A549 (cell line): ENCODE measurements at regions not wholly inside any gene's neighbourhood (a gene's known extent, or its start where the extent isn't known, plus 50 kb on each side); places are given as distances from the start of the nearest gene placed in this dataset.

Source experiments
- TF ChIP-seq, protein P1 (sequence below): fragments of 450-650 bp; IDR thresholded peaks from 2 replicates; pipeline ENCODE4 v1.6.1; 2014; ENCODE audit warnings: antibody characterized with exemption
- TF ChIP-seq, protein P2 (sequence below): fragments of >200 bp; sonication (Bioruptor Twin); formaldehyde crosslinking; IDR thresholded peaks from 3 replicates; pipeline ENCODE4 v1.5.1; 2016

DNA sequence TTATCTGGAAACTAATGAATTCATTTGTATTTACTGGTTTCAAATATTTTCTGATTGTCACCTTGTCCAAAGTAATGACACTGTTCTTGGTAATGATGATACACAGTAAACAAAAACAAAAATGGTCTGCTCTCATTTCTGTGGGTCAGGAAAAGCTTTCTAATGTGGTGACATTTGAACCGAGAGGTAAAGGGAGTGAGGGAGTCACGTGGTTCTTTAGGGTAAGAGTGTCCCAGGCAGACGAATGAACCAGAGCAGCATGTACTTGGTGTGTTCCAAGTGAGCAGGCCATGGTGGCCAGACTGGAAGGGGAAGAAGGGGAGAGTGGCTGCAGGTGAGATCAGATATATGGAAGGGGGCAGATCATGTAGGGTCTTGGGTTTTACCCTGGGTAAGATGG lies 247.0 kb upstream of the SLC30A5 start:
- TF ChIP-seq, protein P1, sequence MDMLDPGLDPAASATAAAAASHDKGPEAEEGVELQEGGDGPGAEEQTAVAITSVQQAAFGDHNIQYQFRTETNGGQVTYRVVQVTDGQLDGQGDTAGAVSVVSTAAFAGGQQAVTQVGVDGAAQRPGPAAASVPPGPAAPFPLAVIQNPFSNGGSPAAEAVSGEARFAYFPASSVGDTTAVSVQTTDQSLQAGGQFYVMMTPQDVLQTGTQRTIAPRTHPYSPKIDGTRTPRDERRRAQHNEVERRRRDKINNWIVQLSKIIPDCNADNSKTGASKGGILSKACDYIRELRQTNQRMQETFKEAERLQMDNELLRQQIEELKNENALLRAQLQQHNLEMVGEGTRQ: no peak
- TF ChIP-seq, protein P2, sequence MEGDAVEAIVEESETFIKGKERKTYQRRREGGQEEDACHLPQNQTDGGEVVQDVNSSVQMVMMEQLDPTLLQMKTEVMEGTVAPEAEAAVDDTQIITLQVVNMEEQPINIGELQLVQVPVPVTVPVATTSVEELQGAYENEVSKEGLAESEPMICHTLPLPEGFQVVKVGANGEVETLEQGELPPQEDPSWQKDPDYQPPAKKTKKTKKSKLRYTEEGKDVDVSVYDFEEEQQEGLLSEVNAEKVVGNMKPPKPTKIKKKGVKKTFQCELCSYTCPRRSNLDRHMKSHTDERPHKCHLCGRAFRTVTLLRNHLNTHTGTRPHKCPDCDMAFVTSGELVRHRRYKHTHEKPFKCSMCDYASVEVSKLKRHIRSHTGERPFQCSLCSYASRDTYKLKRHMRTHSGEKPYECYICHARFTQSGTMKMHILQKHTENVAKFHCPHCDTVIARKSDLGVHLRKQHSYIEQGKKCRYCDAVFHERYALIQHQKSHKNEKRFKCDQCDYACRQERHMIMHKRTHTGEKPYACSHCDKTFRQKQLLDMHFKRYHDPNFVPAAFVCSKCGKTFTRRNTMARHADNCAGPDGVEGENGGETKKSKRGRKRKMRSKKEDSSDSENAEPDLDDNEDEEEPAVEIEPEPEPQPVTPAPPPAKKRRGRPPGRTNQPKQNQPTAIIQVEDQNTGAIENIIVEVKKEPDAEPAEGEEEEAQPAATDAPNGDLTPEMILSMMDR: no peak
